Kidney epithelial cell (primary cell): ENCODE measurements at regions not wholly inside any gene's neighbourhood (a gene's known extent, or its start where the extent isn't known, plus 50 kb on each side); places are given as distances from the start of the nearest gene placed in this dataset.
A peak's percentile ranks its signal among the peaks of the same experiment; 100 is the strongest.
"Not testable (repeated sequence)": the region's sequence is repeated elsewhere in the genome, so short reads cannot be mapped to it uniquely, and the experiment has no call there.

ENCODE experiments used
- DNase-seq: peaks from one replicate; pipeline ENCODE4 v3.0.0-alpha.2; 2010; ENCODE audit warnings: low read depth
- H3K27me3 ChIP-seq: 2 replicates; pipeline ENCODE4 v1.6.0; 2011; ENCODE audit warnings: low read length; ENCODE audit not compliant: control insufficient read depth, insufficient read depth
- H3K36me3 ChIP-seq: 2 replicates; pipeline ENCODE4 v1.5.1; 2011; ENCODE audit warnings: low read length; ENCODE audit not compliant: control insufficient read depth, insufficient read depth
- H3K4me3 ChIP-seq: 2 replicates; pipeline ENCODE4 v1.5.1; 2011; ENCODE audit warnings: low read depth, mild to moderate bottlenecking, control low read depth, low read length
- CTCF ChIP-seq: IDR thresholded peaks from 2 replicates; pipeline ENCODE4 v1.5.1; 2011; ENCODE audit warnings: mild to moderate bottlenecking, moderate library complexity, low read length, control low read depth, inconsistent platforms; ENCODE audit not compliant: insufficient read depth, poor library complexity, severe bottlenecking

GRCh38 chr6:49225471-49225870 is 237.6 kb downstream of the MMUT start:
- DNase-seq, result no peak
- Histone ChIP-seq H3K36me3 (no peaks in the 10 kb centered on the region), H3K4me3 (no peak overlapping the region), H3K27me3 (no peaks in the 10 kb centered on the region)
- no peak for TF ChIP-seq CTCF

- no peak for TF ChIP-seq CTCF
- no peaks in the 10 kb centered on the region for H3K36me3 ChIP-seq
- no peak overlapping the region for H3K4me3 ChIP-seq
- no peak for DNase-seq
- H3K27me3 ChIP-seq, result no peaks in the 10 kb centered on the region
These were observed 242.8 kb downstream of the MMUT start for GRCh38 chr6:49220293-49220692.

GRCh38 chr6:49205526-49205925 is 257.5 kb downstream of the MMUT start:
- no peak for DNase-seq
- no peaks in the 10 kb centered on the region for H3K36me3 ChIP-seq
- H3K4me3 ChIP-seq, result no peak overlapping the region
- no peaks in the 10 kb centered on the region for H3K27me3 ChIP-seq
- TF ChIP-seq CTCF, result no peak

GRCh38 chr6:49202924-49203536 is 260.0 kb downstream of the MMUT start:
- Histone ChIP-seq H3K36me3 (no peaks in the 10 kb centered on the region), H3K4me3 (no peak overlapping the region), H3K27me3 (no peaks in the 10 kb centered on the region)
- DNase-seq, result peak; percentile 4
- TF ChIP-seq CTCF, result no peak

GRCh38 chr6:49198015-49198414 is 265.0 kb downstream of the MMUT start:
- TF ChIP-seq CTCF, result no peak
- DNase-seq, result no peak
- no peaks in the 10 kb centered on the region for H3K36me3 ChIP-seq

GRCh38 chr6:49162379-49162778 is 300.7 kb downstream of the MMUT start:
- not testable (repeated sequence) for H3K36me3 ChIP-seq, DNase-seq, H3K4me3 ChIP-seq, H3K27me3 ChIP-seq

More at GRCh38 chr6:49198015-49198414, 265.0 kb downstream of the MMUT start:
- no peaks in the 10 kb centered on the region for H3K27me3 ChIP-seq
- H3K4me3 ChIP-seq, result no peak overlapping the region
